H1 (cell line): ENCODE measurements at regions not wholly inside any gene's neighbourhood (a gene's known extent, or its start where the extent isn't known, plus 50 kb on each side); places are given as distances from the start of the nearest gene placed in this dataset.

Experiments
- CTCF ChIA-PET: fragments of 300-600 bp; sonication (Branson Sonifier 250); formaldehyde crosslinking; loops from one replicate; lab custom pipeline; 2021; ENCODE audit not compliant: partially characterized antibody; lab: Charles Lee
- POLR2A ChIA-PET: fragments of 300-600 bp; sonication (Branson Sonifier 250); formaldehyde crosslinking; loops from one replicate; lab custom pipeline; 2021; ENCODE audit warnings: inconsistent platforms; ENCODE audit not compliant: partially characterized antibody; lab: Charles Lee
- DNase-seq, 2 experiments: peaks; one replicate each; pipeline versions ENCODE4 v3.0.0 to v3.0.0-alpha.2; 2010 to 2022; ENCODE audit warnings: low spot score in 2 of 2, low read depth in 1 of 2, mixed read lengths in 1 of 2
- FAIRE-seq: peaks from 2 replicates; lab custom pipeline; 2011; peaks lifted over from hg19 to GRCh38; lab: Jason Lieb, UNC
- H2AFZ ChIP-seq: 2 replicates; pipeline ENCODE4 v1.8.1; 2012; ENCODE audit warnings: low read length, inconsistent platforms
- H2AK5ac ChIP-seq: 2 replicates; pipeline ENCODE4 v1.6.1; 2013; ENCODE audit warnings: low read depth, low read length
- H2BK120ac ChIP-seq: replicated peaks from 2 replicates; pipeline ENCODE3; 2013; ENCODE audit warnings: low read depth, low read length, inconsistent platforms
- H2BK12ac ChIP-seq: 2 replicates; pipeline ENCODE4 v1.6.1; 2013; ENCODE audit warnings: low read depth, low read length
- H2BK15ac ChIP-seq: 2 replicates; pipeline ENCODE4 v1.6.1; 2013; ENCODE audit warnings: low read length
- H2BK20ac ChIP-seq: 2 replicates; pipeline ENCODE4 v1.6.1; 2013; ENCODE audit warnings: low read length
- H2BK5ac ChIP-seq: 2 replicates; pipeline ENCODE4 v1.6.1; 2013; ENCODE audit warnings: low read depth, low read length
- H3K14ac ChIP-seq: 2 replicates; pipeline ENCODE4 v1.6.1; 2013; ENCODE audit warnings: inconsistent platforms; ENCODE audit not compliant: insufficient read length
- H3K18ac ChIP-seq: 2 replicates; pipeline ENCODE4 v1.6.1; 2013; ENCODE audit warnings: low read length; ENCODE audit errors: extremely low read depth
- H3K23ac ChIP-seq: 2 replicates; pipeline ENCODE4 v1.6.1; 2013; ENCODE audit warnings: inconsistent platforms; ENCODE audit not compliant: insufficient read length
- H3K23me2 ChIP-seq: 2 replicates; pipeline ENCODE4 v1.6.1; 2013; ENCODE audit warnings: low read depth, low read length
- H3K27ac ChIP-seq: 2 replicates; pipeline ENCODE4 v1.6.1; 2011; ENCODE audit warnings: low read depth, low read length, inconsistent platforms
- H3K27me3 ChIP-seq, 4 experiments: replicated peaks in 1 of 4; 1 replicate in 1 of 4; 2 replicates in 3 of 4; pipeline versions ENCODE4 v1.6.1 to v1.8.1; 2011 to 2013; ENCODE audit warnings: low read length in 3 of 4, mild to moderate bottlenecking in 3 of 4, inconsistent platforms in 2 of 4, mixed read lengths in 2 of 4, moderate library complexity in 1 of 4; ENCODE audit not compliant: control insufficient read depth in 3 of 4, insufficient read depth in 3 of 4; ENCODE audit errors: extremely low read depth in 1 of 4
- H3K36me3 ChIP-seq, 4 experiments: 2 replicates each; pipeline versions ENCODE4 v1.6.1 to v1.8.1; 2011 to 2013; ENCODE audit warnings: mild to moderate bottlenecking in 4 of 4, low read length in 3 of 4, moderate library complexity in 2 of 4, control low read depth in 1 of 4, inconsistent platforms in 1 of 4; ENCODE audit not compliant: insufficient read depth in 4 of 4, control insufficient read depth in 2 of 4
- H3K4ac ChIP-seq: replicated peaks from 2 replicates; pipeline ENCODE3; 2013; ENCODE audit warnings: low read length, low read depth, mixed read lengths, inconsistent platforms; ENCODE audit not compliant: insufficient read length
- H3K4me1 ChIP-seq, 4 experiments: replicated peaks in 1 of 4; 1 replicate in 1 of 4; 2 replicates in 3 of 4; pipeline versions ENCODE4 v1.6.1 to v1.8.1; 2011 to 2013; ENCODE audit warnings: low read length in 3 of 4, inconsistent platforms in 2 of 4, mixed read lengths in 1 of 4; ENCODE audit not compliant: insufficient read depth in 4 of 4, control insufficient read depth in 3 of 4
- H3K4me2 ChIP-seq, 2 experiments: 2 replicates each; pipeline versions ENCODE4 v1.6.1 to v1.8.1; 2011 to 2013; ENCODE audit warnings: low read depth in 2 of 2, low read length in 2 of 2, control low read depth in 1 of 2, inconsistent platforms in 1 of 2, mild to moderate bottlenecking in 1 of 2; ENCODE audit not compliant: insufficient read depth in 1 of 2
- H3K4me3 ChIP-seq, 4 experiments: fragments of 200-600, 300-600 bp in 1 of 4; sonication (generic), shearing (Covaris generic), sonication (Bioruptor Twin) in 1 of 4; 2 replicates each; pipeline versions ENCODE4 v1.5.1 to v1.8.1; 2011 to 2016; ENCODE audit warnings: low read length in 4 of 4, low read depth in 3 of 4, control low read depth in 2 of 4, inconsistent platforms in 2 of 4, mild to moderate bottlenecking in 2 of 4, mixed read lengths in 1 of 4, moderate library complexity in 1 of 4; ENCODE audit not compliant: insufficient read depth in 2 of 4; ENCODE audit errors: extremely low read depth in 1 of 4
- H3K56ac ChIP-seq: replicated peaks from 2 replicates; pipeline ENCODE3; 2013; ENCODE audit warnings: low read depth, mild to moderate bottlenecking, mixed read lengths, low read length, inconsistent platforms; ENCODE audit not compliant: insufficient read length
- H3K79me1 ChIP-seq: 2 replicates; pipeline ENCODE4 v1.6.1; 2013; ENCODE audit warnings: low read depth, low read length, control low read depth
- H3K79me2 ChIP-seq, 2 experiments: 2 replicates each; pipeline versions ENCODE4 v1.6.1 to v1.8.1; 2012 to 2013; ENCODE audit warnings: low read length in 2 of 2, mild to moderate bottlenecking in 2 of 2, inconsistent platforms in 1 of 2; ENCODE audit not compliant: insufficient read depth in 2 of 2, control insufficient read depth in 1 of 2
- H3K9ac ChIP-seq, 4 experiments: replicated peaks in 1 of 4; 1 replicate in 1 of 4; 2 replicates in 3 of 4; pipeline versions ENCODE4 v1.6.1 to v1.8.1; 2011 to 2013; ENCODE audit warnings: low read depth in 3 of 4, low read length in 3 of 4, control low read depth in 2 of 4, mild to moderate bottlenecking in 2 of 4, moderate library complexity in 2 of 4, inconsistent platforms in 1 of 4; ENCODE audit errors: extremely low read depth in 1 of 4
- H3K9me3 ChIP-seq, 2 experiments: 2 replicates each; pipeline versions ENCODE4 v1.6.1 to v1.8.1; 2012 to 2013; ENCODE audit warnings: mild to moderate bottlenecking in 2 of 2, moderate library complexity in 2 of 2, control low read depth in 1 of 2, inconsistent platforms in 1 of 2, low read depth in 1 of 2, low read length in 1 of 2, mixed read lengths in 1 of 2; ENCODE audit not compliant: insufficient read depth in 2 of 2
- H4K20me1 ChIP-seq, 2 experiments: replicated peaks in 1 of 2; 2 replicates each; pipeline versions ENCODE3 to v1.8.1; 2011 to 2013; ENCODE audit warnings: inconsistent platforms in 2 of 2, low read length in 2 of 2, mild to moderate bottlenecking in 1 of 2; ENCODE audit not compliant: insufficient read depth in 2 of 2, control insufficient read depth in 1 of 2
- H4K5ac ChIP-seq: 2 replicates; pipeline ENCODE4 v1.6.1; 2013; ENCODE audit warnings: low read length, low read depth, mixed read lengths, inconsistent platforms; ENCODE audit not compliant: insufficient read length
- H4K8ac ChIP-seq: 2 replicates; pipeline ENCODE4 v1.8.0; 2013; ENCODE audit warnings: mild to moderate bottlenecking, moderate library complexity, low read length, inconsistent platforms; ENCODE audit not compliant: insufficient read depth; ENCODE audit errors: extremely low read depth
- H4K91ac ChIP-seq: replicated peaks from 2 replicates; pipeline ENCODE3; 2013; ENCODE audit warnings: low read length, mixed read lengths, inconsistent platforms; ENCODE audit not compliant: insufficient read length
- BACH1 ChIP-seq: IDR thresholded peaks from 2 replicates; pipeline ENCODE4 v1.6.1; 2012; ENCODE audit warnings: low read length, improper control_type of control experiment
- HDAC6 ChIP-seq: IDR thresholded peaks from one replicate; pipeline ENCODE4 v1.7.1; 2012; ENCODE audit warnings: low read depth, mild to moderate bottlenecking, inconsistent platforms, low read length, moderate library complexity
- KDM5A ChIP-seq: fragments of 200-600 bp; IDR thresholded peaks from 2 replicates; pipeline ENCODE4 v1.7.1; 2012; ENCODE audit warnings: mild to moderate bottlenecking, low read length, inconsistent platforms, mixed read lengths
- RFX5 ChIP-seq: IDR thresholded peaks from 2 replicates; pipeline ENCODE4 v1.6.1; 2011; ENCODE audit warnings: low read depth, low read length, improper control_type of control experiment, borderline replicate concordance
- SIX5 ChIP-seq: IDR thresholded peaks from 2 replicates; pipeline ENCODE4 v1.6.1; 2011; ENCODE audit warnings: mild to moderate bottlenecking, low read depth, low read length
- WGBS, 2 experiments: shearing (Covaris generic) in 1 of 2; methylation state at CpG; one replicate each; pipeline versions ENCODE4 v1.1.6 to v1.1.7; 2013 to 2015; ENCODE audit warnings: low lambda C conversion rate in 2 of 2, mixed read lengths in 2 of 2, inconsistent platforms in 1 of 2, low coverage in 1 of 2, missing lambda C conversion rate in 1 of 2; ENCODE audit not compliant: insufficient replicate concordance in 2 of 2, insufficient coverage in 1 of 2, insufficient read length in 1 of 2; ENCODE audit errors: extremely low coverage in 1 of 2, missing lambda C conversion rate in 1 of 2; 5-methylcytosine and 5-hydroxymethylcytosine counted together
- TF ChIP-seq, protein P1 (sequence below): IDR thresholded peaks from 2 replicates; pipeline ENCODE4 v1.6.1; 2011; ENCODE audit warnings: low read length, improper control_type of control experiment

DNA sequence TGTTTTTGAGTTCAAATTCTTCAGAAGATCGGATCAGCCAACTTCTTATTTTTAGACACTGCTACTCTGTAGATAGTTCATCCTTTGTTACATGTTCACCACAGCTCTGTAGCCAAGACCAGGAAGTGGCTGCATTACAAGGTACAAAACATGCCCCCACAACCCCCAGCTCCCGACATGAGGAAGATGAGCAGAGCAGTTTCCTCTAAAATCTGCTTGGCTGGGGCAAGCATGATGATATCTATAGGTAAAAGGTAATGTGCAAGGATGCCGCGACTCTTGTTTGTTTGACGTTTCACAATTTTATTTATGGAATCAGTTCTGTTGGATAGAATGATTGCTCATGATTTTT lies 126.5 kb upstream of the GRM7 start:
- FAIRE-seq = no peak

More for the DNA sequence above, 126.5 kb upstream of the GRM7 start:
- no peak overlapping the region for H3K9ac ChIP-seq
- DNase-seq = no peak
- no peaks in the 10 kb centered on the region for H4K20me1 ChIP-seq
- no peak overlapping the region for H4K8ac ChIP-seq
- H2BK5ac ChIP-seq = no peak overlapping the region
- H4K91ac ChIP-seq = no peak overlapping the region
- H3K79me2 ChIP-seq = no peaks in the 10 kb centered on the region
- no peaks in the 10 kb centered on the region for H3K4me1 ChIP-seq
- no peak overlapping the region for H2AFZ ChIP-seq
- H2BK12ac ChIP-seq = no peak overlapping the region
- H3K4ac ChIP-seq = no peak overlapping the region
- no peak overlapping the region for H2BK120ac ChIP-seq
- H3K18ac ChIP-seq = no peak overlapping the region
- H3K4me2 ChIP-seq = no peak overlapping the region
- no peak for TF ChIP-seq RFX5
- TF ChIP-seq KDM5A = no peak
- TF ChIP-seq HDAC6 = no peak
- TF ChIP-seq, protein P1, sequence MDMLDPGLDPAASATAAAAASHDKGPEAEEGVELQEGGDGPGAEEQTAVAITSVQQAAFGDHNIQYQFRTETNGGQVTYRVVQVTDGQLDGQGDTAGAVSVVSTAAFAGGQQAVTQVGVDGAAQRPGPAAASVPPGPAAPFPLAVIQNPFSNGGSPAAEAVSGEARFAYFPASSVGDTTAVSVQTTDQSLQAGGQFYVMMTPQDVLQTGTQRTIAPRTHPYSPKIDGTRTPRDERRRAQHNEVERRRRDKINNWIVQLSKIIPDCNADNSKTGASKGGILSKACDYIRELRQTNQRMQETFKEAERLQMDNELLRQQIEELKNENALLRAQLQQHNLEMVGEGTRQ = no peak
- TF ChIP-seq BACH1 = no peak
- no peak for TF ChIP-seq SIX5
- H4K5ac ChIP-seq = no peak overlapping the region
- H3K23me2 ChIP-seq = no peaks in the 10 kb centered on the region
- H3K14ac ChIP-seq = no peak overlapping the region
- H3K79me1 ChIP-seq = no peaks in the 10 kb centered on the region
- no peak overlapping the region for H3K56ac ChIP-seq
- H3K4me3 ChIP-seq = no peak overlapping the region
- H3K27ac ChIP-seq = no peak overlapping the region
- H2BK15ac ChIP-seq = no peak overlapping the region
- CTCF ChIA-PET = no interaction called here
- H2BK20ac ChIP-seq = no peak overlapping the region
- 90% methylated on average over 5 of the region's 5 CpGs; no CpG with 5 or more reads in 1 of the 2 experiments for WGBS, 2 experiments
- no peak overlapping the region for H3K23ac ChIP-seq
- H3K27me3 ChIP-seq = no peaks in the 10 kb centered on the region
- H3K36me3 ChIP-seq = no peaks in the 10 kb centered on the region
- POLR2A ChIA-PET = no interaction called here
- H3K9me3 ChIP-seq = no peaks in the 10 kb centered on the region
- H2AK5ac ChIP-seq = no peak overlapping the region
